DND-41 (cell line): ENCODE measurements at regions not wholly inside any gene's neighbourhood (a gene's known extent, or its start where the extent isn't known, plus 50 kb on each side); places are given as distances from the start of the nearest gene placed in this dataset.
"Not testable (repeated sequence)": the region's sequence is repeated elsewhere in the genome, so short reads cannot be mapped to it uniquely, and the experiment has no call there.

ENCODE experiments used
- CTCF ChIP-seq: IDR thresholded peaks from 2 replicates; pipeline ENCODE4 v1.5.1; 2012; ENCODE audit warnings: borderline replicate concordance, low read length, moderate library complexity, mild to moderate bottlenecking; ENCODE audit not compliant: poor library complexity, severe bottlenecking; ENCODE audit errors: extremely low read depth
- EZH2 ChIP-seq: IDR thresholded peaks from 3 replicates; pipeline ENCODE4 v1.6.1; 2012; ENCODE audit warnings: borderline replicate concordance, low read depth, mild to moderate bottlenecking, moderate library complexity, low read length, inconsistent platforms; ENCODE audit not compliant: severe bottlenecking

- TF ChIP-seq CTCF, EZH2: not testable (repeated sequence)
Observed at GRCh38 chr22:25433381-25433970, 131.0 kb upstream of the GRK3 start.
